ENCODE measurements at regions not wholly inside any gene's neighbourhood (a gene's known extent, or its start where the extent isn't known, plus 50 kb on each side); places are given as distances from the start of the nearest gene placed in this dataset.
"Not testable (repeated sequence)": the region's sequence is repeated elsewhere in the genome, so short reads cannot be mapped to it uniquely, and the experiment has no call there.

DNA sequence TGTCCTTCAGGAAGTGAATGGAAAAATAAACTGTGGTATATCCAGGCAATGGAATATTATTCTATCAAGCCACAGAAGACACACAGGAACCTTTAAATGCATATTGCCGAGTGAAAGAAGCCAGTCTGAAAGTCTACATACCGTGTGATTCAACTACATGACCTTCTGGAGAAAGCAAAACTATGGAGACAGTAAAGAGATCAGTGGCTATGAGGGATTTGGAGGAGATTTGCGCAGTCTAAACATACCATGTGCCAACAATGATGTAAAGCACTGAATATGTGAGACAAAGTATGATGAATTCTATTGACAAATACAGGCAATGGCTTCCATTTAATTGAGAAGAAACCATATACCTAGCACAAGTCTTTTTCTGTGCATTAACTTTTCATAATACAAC lies 518.3 kb upstream of the ZNF337 start:
- no peak for DNase-seq

DNA sequence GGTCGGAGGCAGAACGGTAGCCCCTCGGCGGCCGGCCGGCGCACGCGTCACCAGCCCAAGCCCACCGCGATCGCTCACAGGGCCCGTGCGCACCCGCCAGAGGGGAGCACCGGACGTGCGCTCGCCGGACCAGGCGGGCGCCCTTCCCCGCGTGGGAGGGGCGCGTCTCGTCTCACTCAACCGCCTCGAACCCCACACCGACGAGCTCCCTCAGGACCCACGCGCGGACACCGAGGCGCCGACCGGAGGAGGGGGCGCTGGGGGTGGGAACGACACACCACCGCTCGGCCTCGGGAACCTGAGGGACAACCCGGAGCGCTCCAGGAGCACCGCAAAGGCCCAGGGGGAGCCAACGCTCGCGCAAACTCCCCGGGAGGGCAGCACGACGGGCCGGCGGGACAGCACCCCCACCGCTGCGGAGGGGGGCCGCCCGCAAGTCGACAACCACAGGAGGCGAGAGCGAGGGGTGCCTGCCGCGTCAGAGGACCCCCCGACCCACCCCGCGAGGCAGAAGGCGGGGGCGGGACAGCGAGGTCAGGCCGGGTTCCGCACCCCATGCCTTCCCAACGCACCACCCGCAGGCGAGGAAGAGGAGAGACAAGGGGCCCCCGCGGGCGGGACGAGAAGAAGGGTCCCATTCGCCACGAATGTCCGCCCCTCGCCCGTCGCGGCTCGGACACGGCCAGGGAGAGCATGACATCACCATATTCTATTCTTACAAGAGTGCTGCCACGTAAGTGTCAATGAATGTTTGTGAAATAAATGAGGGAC lies 512.7 kb upstream of the ZNF337 start:
- DNase-seq, result no peak

DNA sequence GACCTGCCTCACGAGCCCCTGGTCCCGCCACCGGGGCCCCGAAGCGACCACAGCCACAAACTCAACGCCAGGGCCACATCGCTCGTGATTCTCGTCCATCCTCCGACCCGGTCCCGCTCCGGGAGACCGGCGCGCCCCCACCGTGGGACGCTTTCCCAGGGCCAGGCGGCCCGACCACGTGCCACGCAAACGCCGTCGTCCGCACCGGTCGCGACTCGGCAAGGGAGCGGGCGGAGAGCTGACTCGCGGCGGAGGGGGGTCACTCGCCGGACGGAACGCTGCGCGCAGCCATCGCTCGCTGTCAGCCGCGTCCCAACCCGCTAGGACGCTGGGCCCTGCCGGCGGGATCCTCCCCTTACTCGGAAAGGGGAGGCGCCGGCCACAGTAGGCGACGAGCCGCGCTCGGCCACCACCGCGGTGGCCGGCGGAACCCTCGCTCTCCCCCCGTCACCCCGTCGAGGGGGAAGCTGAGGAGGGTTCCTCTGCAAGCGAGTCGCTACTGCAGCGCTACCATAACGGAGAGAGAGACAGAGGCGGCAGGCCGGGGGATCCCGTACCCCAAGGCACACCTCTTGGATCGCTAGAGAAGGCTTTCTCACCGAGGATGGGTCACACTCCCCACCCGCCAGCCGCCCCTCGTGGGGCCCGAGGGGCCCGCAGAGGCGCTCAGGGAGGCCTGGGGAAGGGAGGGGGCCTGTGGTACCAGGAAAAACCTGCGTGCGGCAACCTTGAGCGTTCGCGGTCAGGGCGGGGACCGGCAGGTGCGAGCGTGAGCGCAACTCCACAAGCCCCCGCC lies 511.8 kb upstream of the ZNF337 start:
- DNase-seq, result peak; percentile 33

DNA sequence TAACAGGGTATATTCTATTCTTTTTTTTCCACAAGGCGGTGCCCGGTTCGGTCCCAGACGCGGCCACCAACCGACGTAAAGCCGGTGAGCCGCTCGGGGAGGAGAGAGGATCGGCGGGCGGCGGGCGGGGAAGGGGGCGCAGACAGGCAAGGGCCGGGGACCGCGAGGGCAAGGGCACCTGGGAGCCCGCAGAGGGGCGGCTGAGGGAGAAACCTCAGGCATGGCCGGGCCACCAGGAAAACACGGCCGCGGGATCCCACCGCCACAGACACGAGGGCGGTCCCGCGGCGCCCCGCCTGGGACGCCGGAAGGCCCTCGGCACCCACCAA lies 511.3 kb upstream of the ZNF337 start:
- peak; percentile 7 for DNase-seq

DNA sequence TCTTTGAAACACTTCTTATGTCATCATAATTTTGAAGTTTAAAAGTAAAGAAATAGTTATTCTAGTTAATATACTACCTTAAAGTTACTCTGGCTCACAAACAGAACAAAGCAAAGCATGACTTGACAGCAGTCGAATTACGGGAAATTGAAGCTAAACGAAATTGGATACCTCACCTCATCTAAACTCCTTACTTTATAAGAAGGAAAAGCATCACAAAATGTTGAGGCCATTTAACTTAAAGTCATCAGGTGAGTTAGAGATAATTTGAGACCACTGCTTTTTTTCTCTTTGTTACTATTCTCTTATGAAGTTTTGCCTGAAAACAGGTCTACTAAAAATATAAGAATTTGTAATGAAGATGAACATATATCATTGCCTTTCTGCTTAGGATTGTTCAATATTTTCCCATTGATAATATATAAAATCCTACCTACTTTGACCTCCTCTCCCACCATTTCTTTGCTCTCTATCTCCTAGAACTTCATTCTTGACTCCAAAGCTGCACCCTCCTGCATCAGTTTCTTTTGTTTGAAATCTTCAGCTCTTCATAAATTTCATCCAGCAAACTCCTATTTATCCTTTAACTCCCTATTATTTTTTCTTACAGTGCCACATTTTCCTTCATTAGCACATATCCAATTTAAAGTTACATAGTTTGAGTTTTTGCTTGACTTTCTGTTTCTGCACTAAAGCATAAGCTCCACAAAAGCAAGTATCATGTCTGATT lies 510.7 kb upstream of the ZNF337 start:
- DNase-seq, result no peak

DNA sequence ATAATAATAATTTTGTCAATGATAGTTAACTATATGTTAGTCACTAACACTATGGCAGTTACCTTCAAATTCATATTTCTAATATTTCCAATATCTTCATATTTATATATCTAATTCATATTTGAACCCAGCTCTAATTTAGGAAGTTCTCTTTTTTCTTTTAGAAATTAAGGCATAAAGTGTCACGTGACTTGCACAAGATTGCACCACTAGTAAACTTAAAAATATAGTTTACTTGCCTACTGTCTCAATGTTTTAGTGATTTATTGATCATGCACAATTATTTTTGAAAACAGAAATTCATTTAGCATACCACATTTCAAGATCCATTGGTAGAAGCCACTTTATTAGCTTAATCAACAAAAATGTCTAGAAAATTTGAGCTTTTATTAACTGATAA lies 508.7 kb upstream of the ZNF337 start:
- no peak for DNase-seq

DNA sequence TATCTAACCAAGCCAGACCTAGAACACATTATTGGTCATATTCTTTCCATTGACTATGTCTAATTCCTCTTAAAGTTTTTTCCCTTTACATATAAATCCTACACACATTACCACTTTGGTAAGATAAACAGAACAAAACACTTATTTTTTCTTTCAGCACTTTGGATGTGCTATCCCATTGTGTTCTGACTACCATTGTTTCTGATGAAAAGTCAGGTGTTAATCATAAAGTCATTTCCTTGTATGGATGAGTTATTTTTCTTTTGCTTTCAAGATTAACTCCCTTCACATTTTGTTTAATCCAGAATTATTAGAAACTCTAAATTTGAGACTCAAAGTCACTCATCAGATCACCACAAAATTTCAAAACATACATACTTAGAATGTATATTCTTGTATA lies 504.4 kb upstream of the ZNF337 start:
- not testable (repeated sequence) for DNase-seq

DNA sequence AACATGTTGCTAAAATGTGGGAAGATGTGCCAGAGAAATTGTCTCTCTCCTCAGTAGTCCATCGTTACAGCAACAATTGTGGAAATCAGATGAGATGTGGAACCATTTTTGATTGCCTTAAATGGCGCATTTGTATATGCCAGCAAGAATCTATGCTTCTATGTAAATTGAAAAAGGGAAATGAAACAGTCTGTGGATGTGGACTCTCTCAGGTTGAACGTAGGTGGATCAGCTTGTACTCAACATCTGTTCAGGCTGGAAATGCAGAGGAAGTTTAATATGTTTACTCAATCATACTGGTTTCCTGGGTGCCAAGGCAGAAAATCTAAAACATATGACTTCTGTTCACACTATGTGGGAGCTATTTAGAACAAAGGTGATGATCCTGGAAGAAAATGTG lies 490.7 kb upstream of the ZNF337 start:
- DNase-seq, result not testable (repeated sequence)

DNA sequence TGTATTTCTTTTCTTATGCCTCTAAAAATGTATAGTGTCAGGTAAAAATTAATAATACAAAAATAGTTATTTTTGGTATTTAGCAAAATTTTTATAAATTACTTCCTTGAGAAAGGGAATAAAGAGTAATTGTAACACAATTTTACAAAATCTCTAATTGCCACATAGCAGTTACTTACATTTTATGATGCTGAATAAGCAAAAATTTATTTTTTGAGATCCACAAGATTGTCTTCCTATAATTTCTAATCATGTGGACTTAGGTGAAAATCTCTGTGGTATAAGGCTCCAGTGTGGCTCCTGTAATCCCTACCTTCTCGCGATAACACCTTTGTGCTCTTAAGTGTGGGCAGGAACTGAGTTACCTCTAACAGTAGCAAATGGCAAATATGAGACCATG lies 487.1 kb upstream of the ZNF337 start:
- DNase-seq, result not testable (repeated sequence)

DNA sequence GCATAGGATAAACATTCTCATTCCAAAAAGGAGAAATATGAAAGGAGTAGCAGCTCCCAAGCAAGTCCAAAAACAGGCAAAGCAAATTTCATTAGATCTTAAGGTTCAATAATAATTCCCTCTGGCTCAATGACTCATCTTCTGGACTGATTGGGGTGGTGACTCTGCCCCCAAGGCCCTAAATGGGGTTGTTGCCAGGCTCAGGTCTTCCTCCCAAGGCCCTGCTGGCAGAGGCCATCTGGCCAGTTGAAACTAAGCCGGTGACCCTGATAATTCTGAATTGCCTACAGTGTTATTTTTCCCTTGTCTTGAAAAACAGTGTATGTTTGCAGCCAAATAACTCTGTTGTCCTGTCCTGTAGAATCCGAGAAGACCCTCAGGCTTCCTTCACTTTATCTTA lies 484.7 kb upstream of the ZNF337 start:
- DNase-seq, result not testable (repeated sequence)

DNA sequence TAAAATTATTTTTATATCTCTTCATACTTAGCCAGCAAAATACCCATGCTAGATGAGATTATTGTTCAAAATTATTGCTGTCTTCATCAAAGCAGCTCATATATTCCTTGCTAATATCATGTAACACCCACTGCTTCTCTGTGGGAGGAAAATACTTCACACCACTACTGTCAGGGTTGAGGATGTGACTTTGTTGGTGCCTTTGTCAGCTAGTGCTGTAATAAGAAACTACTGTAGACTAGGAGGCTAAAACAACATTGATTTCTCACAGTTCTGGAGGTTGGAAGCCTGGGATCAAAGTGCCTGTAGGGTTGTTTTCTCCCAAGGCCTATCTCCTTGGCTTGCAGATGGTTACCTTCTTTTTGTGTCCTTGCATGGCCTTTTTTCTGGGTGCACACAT lies 475.2 kb upstream of the ZNF337 start:
- DNase-seq, result not testable (repeated sequence)

DNA sequence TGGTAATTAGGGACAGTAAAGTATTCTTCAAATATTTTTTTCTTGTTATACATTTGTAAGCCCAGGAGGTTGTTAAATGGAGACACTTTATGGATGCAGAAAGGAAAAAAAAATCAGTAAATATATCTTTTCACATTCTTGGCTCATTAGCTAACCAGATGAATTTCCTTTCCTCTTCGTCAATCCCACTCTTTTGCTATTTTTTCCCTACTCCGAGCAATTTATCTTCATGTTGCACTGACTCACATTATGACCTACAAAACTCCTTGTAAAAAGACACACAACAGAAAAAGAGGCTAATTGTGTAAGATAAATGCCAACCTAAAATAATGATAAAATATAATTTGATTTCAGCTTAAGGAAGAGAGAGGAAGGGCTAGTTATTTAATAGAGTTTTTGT lies 472.9 kb upstream of the ZNF337 start:
- no peak for DNase-seq

DNA sequence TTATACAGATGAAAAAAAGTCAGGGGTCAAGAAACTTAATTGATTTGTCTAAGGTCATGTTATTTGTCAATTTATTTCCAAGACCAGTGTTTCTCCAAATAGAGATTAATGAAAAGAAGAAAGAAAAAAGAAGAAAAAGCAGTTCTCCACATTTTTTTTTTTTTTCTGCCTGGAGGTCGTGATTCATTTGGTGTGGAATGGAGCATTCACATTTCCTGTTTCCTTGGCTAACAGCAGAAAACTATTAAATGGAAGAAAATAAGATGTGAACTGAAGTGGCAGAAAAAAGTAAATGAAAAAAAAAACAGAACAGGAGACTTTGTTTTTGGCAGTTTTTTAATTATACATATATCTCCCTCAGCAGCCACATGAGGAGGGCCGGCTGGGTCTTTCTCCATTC lies 470.8 kb upstream of the ZNF337 start:
- DNase-seq, result no peak

DNA sequence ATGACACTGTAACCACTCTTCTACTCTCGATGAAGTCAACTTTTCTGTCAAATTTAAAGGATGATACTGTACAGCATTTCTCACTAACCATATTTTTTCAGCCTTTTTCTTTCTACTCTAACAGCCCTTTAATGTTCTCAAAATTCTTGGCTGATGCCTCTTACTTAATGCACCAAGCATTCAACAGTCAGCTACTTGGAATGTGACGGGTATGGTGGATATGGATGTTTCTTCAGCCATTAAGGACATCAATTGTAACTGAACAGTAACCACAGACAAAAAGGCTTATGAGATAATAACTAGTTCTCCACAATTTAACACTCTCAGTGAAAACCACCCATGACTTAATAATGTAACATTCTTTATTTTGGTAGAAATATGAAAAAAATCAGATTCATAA lies 467.2 kb upstream of the ZNF337 start:
- no peak for DNase-seq

DNA sequence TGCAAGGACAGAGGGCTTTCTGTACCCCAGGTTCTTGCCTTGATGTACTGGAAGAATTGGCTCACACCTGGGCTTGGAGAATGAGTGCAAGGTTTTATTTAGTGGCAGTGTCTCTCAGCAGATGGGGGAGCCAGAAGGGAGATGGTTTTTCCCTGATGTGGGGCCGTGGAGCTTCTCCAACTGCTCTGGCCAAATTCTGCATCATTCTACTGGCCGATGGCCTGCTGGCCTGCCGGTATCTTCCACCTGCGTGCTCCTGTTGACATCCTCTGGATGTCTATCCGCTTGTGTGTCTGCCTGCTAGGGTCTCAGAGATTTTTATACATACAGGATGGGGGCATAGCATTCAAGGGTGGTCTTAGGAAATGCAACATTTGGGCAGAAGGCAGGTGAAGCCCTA lies 466.5 kb upstream of the ZNF337 start:
- not testable (repeated sequence) for DNase-seq

DNA sequence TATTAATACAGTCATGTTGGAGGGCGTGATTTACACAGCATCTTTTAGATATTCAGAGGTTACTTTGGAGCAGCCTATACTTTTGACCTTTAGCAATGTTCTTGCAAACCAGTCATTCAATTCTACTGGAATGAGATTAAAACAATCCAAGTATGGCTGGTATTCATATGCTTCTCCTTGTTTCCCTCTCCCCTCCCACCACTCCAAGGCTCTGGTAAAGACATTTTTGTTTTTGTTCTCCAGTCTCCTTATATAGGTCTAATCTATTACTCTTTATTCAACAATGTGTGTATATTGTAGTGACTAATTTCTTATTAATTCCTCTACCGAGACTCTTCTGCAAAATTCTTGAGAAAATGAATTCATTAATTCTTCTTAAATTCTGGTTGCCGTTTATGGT lies 465.1 kb upstream of the ZNF337 start:
- DNase-seq, result not testable (repeated sequence)

DNA sequence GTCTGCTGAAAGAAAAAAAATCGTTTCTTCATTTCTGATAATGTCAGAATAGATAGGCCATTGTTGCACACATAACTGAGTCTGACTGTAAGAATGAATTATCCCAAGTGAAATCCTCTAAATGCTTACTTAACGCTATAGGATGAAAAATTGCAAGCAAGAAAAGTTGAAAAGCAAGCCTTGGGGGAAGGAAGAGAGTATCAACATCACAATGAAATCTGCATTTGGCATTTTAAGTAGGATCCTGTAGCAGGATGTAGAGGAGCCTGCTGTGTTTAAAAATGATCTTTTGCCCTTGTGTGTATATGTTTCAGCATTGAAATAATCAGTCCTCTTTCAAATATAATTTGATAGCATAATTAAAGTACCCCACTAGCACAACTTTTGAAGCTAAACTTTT lies 464.3 kb upstream of the ZNF337 start:
- not testable (repeated sequence) for DNase-seq

DNA sequence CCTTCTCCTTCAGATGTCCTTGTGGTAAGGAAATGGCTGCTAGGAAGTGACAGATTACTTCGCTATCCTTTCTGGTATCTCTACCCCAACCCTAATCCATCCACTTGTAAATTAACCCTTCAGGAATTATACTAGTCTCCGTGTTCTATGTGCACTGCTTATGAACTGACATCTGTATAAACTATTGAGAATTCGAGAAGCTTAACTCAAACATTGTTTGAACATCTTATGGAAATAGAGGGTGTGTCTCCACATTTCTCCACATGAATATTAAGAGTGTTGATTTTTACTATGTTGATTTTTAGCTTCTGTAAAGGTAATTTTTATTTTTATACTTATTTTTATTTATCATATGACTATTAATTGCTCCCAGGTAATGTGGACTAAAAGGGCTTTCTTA lies 457.6 kb upstream of the ZNF337 start:
- no peak for DNase-seq

DNA sequence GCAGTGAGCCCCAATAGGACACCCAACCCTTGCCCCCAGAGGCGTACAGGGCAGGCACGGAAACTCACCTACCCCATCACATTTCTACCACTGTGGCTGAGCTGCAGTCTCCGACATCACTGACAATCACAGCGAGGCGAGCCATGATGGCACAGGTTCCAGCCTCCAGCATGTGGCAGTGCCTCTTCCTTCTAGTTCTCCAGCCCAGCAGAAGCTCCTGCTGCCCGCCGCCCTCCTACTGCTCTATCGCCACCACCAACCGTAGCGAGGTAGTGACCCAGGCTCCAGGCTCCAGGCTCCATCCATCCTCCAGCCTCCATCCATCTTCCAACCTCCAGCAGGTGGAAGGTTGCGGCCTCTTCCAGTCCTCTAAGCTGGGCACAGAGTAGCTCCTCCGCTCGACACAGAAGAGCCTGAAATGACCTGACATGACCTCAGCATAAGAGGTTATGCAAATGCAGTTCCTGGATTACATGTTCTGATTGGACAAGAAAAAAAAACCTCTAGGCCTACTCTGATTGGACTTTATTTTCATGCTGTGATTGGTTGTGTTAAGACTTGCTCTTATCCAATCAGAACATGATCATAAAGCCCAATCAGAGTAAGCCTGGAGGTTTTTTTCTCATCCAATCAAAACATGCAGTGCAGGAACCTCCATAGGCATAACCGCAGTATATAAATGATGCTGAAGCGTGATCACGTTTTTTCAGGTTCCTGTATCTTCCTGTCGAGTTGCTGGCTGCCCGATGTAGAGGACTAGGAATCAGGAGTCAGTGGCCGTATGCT lies 438.9 kb upstream of the ZNF337 start:
- peak; percentile 88 for DNase-seq

DNA sequence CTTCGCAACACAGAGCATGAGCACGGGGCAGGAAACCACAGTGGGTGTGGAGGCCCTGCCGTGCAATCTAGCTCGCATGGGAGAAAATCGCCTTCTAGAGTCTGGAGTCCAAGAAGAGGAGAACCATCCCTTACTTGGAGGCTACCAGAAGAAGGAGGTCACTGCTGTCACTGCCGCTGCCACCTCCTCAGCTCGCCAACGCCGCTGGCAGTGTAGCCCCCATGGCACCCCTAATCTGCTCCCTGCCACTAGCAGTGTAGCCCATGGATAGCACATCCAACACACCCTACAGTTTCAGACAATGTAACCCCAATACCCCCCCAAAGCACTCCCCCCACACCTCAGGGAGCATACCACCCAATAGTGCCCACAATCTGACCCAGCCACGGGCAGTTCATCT lies 438.0 kb upstream of the ZNF337 start:
- DNase-seq, result no peak

DNA sequence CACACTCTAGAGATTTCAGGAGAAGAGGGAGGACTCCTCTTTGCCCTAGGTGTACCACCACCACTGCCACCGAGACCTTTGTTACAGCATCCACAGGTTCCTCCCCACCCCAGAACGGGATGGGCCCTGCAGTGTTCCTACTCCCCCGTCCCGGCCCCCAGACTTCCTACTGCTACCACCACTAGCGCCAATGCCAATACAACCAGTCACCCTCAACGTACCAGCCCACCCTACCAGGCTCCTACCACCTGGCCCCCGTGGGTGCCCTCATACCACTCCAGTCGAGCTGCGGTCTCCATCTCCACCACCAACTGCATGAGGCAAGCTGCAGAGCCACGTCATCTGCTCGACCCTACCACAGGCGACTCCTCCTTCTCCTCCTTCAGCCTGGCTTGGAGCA lies 437.1 kb upstream of the ZNF337 start:
- not testable (repeated sequence) for DNase-seq

DNA sequence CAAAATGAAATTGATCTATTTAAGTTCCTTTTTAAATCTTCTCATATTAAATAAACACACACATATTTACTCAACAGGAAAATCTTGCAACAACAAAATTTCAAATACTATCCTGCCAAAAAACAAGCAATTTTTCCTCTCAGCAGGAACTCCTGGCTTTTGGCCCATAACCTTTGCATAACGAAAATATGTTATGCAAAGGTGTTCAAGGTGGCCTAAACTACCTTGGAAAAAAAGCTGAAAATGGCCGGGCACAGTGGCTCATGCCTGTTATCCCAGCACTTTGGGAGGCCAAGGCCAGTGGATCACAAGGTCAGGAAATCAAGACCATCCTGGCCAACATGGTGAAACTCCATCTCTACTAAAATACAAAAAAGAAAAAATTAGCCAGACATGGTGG lies 424.3 kb upstream of the ZNF337 start:
- DNase-seq, result not testable (repeated sequence)

DNA sequence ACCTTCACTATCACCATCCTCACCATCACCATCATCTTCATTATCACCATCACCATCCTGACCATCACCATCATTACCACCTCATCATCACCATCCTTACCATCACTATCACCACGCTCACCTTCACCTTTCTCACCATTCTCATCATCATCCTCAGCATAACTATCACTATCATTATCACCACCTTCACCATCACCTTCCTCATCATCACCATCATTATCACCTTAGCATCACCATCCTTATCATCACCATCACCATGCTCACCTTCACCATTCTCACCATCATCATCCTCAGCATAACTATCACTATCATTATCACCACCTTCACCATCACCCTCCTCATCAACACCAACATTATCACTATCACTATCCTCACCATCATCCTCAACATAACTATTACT lies 397.8 kb upstream of the ZNF337 start:
- DNase-seq, result not testable (repeated sequence)
